Right lobe of liver (tissue), 4 donors: ENCODE measurements at regions not wholly inside any gene's neighbourhood (a gene's known extent, or its start where the extent isn't known, plus 50 kb on each side); places are given as distances from the start of the nearest gene placed in this dataset.

Experiments
- CTCF ChIP-seq, 4 donors: fragments of 200-600 bp in 3 of 4; fragments of 450-650 bp in 1 of 4; IDR thresholded peaks; one replicate each; pipeline versions ENCODE4 v1.5.1 to v1.8.0; 2016 to 2022; ENCODE audit warnings: antibody characterized with exemption in 4 of 4, mild to moderate bottlenecking in 2 of 4
- POLR2A ChIP-seq: fragments of 450-650 bp; IDR thresholded peaks from one replicate; pipeline ENCODE4 v1.6.1; 2017; ENCODE audit warnings: antibody characterized with exemption, mild to moderate bottlenecking
- donor health status: DM: no; HTN: no; CAD: no.
- donor health status: DM: no; HTN: no; CAD: no.
- donor health status: DM: no; HTN: yes; CAD: no.

DNA sequence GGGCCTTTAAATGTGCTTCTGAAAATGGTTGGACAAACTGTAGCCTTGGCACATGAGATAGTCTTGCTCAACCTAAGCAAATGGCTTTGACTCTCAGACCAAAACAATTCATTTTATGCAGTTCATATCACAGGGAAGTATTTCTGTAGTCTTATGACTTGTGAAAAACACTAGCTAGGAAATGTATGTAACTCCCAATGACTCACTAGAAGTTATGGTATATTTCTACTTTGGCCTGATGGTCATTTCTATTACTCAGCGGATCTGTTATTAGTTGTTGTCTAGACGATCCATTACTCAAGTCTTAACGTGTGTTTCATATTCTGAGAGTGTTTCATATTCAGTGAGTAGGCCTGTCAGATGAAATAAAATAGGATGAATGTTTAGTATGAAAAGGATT lies 1333.5 kb downstream of the KHDRBS2 start:
- TF ChIP-seq CTCF (IDR thresholded peaks at IDR 0.05) (no peak), POLR2A (no peak)
